Activated naive CD4-positive, alpha-beta T cell treated with anti-CD3 and anti-CD28 coated beads for 36 hours (primary cell): ENCODE measurements at regions not wholly inside any gene's neighbourhood (a gene's known extent, or its start where the extent isn't known, plus 50 kb on each side); places are given as distances from the start of the nearest gene placed in this dataset.

ENCODE experiments used
- CTCF ChIA-PET: fragments of 350-600 bp; sonication (Branson Sonifier 250); formaldehyde crosslinking; loops from one replicate; lab custom pipeline; 2021; ENCODE audit warnings: antibody characterized with exemption; lab: Charles Lee
- DNase-seq: peaks from one replicate; pipeline ENCODE4 v3.0.0-alpha.2; 2020
- H3K27ac Mint-ChIP-seq: one replicate; pipeline ENCODE4 v1.8.0; 2021; ENCODE audit warnings: mild to moderate bottlenecking, mixed read lengths
- H3K27me3 Mint-ChIP-seq: one replicate; pipeline ENCODE4 v1.8.0; 2021; ENCODE audit warnings: low read depth, mixed read lengths
- H3K36me3 Mint-ChIP-seq: one replicate; pipeline ENCODE4 v1.8.0; 2021; ENCODE audit warnings: low read depth, mixed read lengths
- H3K4me1 Mint-ChIP-seq: one replicate; pipeline ENCODE4 v1.8.0; 2021; ENCODE audit warnings: low read depth, mixed read lengths
- H3K4me3 Mint-ChIP-seq: one replicate; pipeline ENCODE4 v1.8.0; 2021; ENCODE audit warnings: mild to moderate bottlenecking, moderate library complexity, mixed read lengths
- H3K9me3 Mint-ChIP-seq: one replicate; pipeline ENCODE4 v1.8.0; 2021; ENCODE audit warnings: mixed read lengths
- intact Hi-C: fragments of 100-400 bp; cut with micrococcal nuclease; formaldehyde crosslinking; loops from one replicate; pipeline ENCODE4 v1.15.1; 2023

DNA sequence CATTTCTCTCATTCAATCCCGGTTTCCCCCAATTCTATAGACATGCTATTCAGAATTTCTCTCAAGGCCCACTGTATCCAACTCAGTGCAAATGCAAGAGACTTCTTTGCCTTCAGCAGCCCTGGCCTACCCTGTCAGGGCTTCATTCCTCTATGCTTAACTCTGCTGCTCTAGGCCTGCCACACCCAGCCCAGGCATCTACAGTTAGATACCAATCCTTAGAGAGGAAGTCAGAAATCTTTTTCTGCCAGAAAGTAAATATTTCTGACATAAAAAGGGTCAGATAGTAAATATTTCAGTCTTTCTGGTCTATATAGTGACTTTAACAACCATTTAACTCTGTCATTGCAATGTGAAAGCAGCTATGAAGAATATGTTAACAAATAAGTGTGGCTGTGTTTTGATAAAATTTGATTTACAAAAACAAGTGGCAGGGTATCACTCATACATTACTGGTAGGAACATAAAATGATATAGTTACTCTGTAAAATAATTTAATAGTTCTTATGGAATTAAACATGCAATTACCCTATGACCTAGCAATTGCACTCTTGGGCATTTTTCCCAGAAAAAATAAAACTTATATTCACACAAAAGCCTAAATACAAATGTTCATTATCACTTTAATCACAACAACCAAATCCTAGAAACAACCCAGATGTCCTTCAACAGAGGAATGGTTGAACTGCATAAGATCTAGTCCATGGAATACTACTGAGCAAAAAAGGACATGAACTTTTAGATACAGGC is 942.0 kb downstream of the SQOR start:
- H3K9me3 Mint-ChIP-seq: peaks cover 2% of the 10 kb centered on the region
- H3K4me3 Mint-ChIP-seq: no peak overlapping the region
- CTCF ChIA-PET: no interaction called here
- no peak overlapping the region for H3K27ac Mint-ChIP-seq
- H3K27me3 Mint-ChIP-seq: no peaks in the 10 kb centered on the region
- intact Hi-C loops: no loop called here
- no peak for DNase-seq
- no peaks in the 10 kb centered on the region for H3K36me3 Mint-ChIP-seq
- no peaks in the 10 kb centered on the region for H3K4me1 Mint-ChIP-seq

DNA sequence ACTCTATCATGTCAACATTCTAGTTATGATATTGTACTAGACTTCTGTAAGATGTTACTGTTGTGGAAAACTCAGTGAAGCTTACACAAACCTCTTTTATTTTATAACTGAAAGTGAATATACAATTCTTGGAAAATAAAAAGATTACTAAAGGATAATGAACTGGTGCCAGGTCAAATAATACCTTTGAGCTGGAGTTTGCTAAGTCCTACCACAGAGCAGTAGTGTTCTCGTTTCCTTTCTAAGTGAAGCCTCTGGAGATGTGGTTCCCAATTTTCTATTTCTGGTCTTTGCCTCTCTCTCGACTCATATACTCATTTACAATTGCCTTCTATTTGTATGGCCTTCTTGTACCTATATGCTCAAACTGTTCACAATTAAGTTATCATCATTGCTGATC is 942.9 kb downstream of the SQOR start:
- Mint-ChIP-seq H3K4me3 (no peak overlapping the region), H3K4me1 (no peaks in the 10 kb centered on the region), H3K27me3 (no peaks in the 10 kb centered on the region), H3K9me3 (peaks cover 2% of the 10 kb centered on the region), H3K27ac (no peak overlapping the region), H3K36me3 (no peaks in the 10 kb centered on the region)
- intact Hi-C loops: no loop called here
- CTCF ChIA-PET: no interaction called here
- DNase-seq: no peak

- no peak overlapping the region for H3K4me3 Mint-ChIP-seq
- peaks cover 4% of the 10 kb centered on the region for H3K9me3 Mint-ChIP-seq
- DNase-seq: no peak
- H3K27ac Mint-ChIP-seq: no peak overlapping the region
- intact Hi-C loops: no loop called here
- no peaks in the 10 kb centered on the region for H3K4me1 Mint-ChIP-seq
- H3K27me3 Mint-ChIP-seq: no peaks in the 10 kb centered on the region
- H3K36me3 Mint-ChIP-seq: no peaks in the 10 kb centered on the region
- CTCF ChIA-PET: no interaction called here
Observed at GRCh38 chr15:46580487-46580886, 945.7 kb downstream of the SQOR start.

GRCh38 chr15:46580924-46581323 is 946.1 kb downstream of the SQOR start:
- Mint-ChIP-seq H3K9me3 (peaks cover 4% of the 10 kb centered on the region), H3K27me3 (no peaks in the 10 kb centered on the region), H3K36me3 (no peaks in the 10 kb centered on the region), H3K4me1 (no peaks in the 10 kb centered on the region), H3K27ac (no peak overlapping the region), H3K4me3 (no peak overlapping the region)
- DNase-seq: no peak
- CTCF ChIA-PET: no interaction called here
- intact Hi-C loops: no loop called here

DNA sequence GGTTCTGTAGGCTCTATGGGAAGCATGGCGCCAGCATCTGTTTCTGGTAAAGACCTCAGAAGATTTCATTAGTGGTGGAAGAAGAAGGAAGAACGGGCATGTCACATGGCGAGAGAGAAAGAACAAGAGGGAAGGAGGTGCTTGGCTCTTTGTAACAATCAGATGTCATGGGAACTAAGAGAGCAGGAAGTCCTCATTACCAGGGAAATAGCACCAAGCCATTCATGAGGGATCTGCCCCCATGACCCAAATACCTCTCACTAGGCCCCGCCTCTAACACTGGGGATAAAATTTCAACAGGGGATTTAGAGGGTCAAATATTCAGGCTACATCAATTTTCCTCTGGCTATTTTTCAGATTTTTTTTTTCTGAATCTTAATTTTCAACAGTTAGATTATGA is 954.3 kb downstream of the SQOR start:
- H3K36me3 Mint-ChIP-seq: no peaks in the 10 kb centered on the region
- H3K4me1 Mint-ChIP-seq: no peaks in the 10 kb centered on the region
- intact Hi-C loops: no loop called here
- H3K4me3 Mint-ChIP-seq: no peak overlapping the region
- no peak overlapping the region for H3K27ac Mint-ChIP-seq
- CTCF ChIA-PET: no interaction called here
- no peaks in the 10 kb centered on the region for H3K27me3 Mint-ChIP-seq
- H3K9me3 Mint-ChIP-seq: peaks cover 6% of the 10 kb centered on the region
- no peak for DNase-seq

DNA sequence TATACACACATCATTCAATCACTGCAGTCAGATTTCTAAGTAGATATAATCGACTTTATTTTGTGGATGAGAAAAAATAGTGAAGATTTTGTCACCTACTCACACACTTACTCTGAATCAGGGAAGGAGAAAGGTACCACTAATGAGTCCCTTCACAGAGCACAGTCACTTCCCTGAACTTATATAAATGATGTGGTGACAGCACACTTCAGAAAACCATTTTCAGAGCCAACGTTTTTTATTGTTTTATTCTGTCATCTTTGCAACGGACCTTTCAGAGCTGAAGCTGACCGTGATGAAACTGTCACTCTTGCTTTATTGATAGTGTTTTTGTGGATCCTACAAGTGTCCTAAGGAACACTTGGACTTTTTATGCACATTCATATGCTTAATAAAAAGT is 956.6 kb downstream of the SQOR start:
- Mint-ChIP-seq H3K9me3 (peaks cover 2% of the 10 kb centered on the region), H3K4me3 (no peak overlapping the region), H3K27me3 (no peaks in the 10 kb centered on the region), H3K27ac (no peak overlapping the region), H3K36me3 (no peaks in the 10 kb centered on the region), H3K4me1 (no peaks in the 10 kb centered on the region)
- CTCF ChIA-PET: no interaction called here
- no peak for DNase-seq
- intact Hi-C loops: no loop called here

DNA sequence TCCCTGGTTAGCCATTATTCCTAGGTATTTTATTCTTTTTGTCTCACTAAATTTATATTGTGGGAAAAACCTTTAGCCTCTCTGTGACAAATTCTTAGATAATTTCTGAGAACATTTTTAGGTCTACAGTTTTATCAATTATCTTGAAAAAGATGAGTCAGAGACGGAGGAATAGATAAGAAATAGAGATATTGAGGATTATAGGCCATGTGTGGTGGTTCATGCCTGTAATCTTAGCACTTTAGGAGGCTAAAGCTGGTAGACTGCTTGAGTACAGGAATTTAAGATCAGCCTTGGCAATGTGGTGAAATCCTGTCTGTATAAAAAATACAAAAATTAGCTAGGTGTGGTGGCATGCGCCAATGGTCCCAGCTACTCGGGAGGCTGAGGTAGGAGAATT is 960.2 kb downstream of the SQOR start:
- Mint-ChIP-seq H3K27ac (no peak overlapping the region), H3K4me1 (no peaks in the 10 kb centered on the region), H3K36me3 (no peaks in the 10 kb centered on the region), H3K27me3 (no peaks in the 10 kb centered on the region), H3K9me3 (peaks cover 4% of the 10 kb centered on the region), H3K4me3 (no peak overlapping the region)
- CTCF ChIA-PET: no interaction called here
- intact Hi-C loops: no loop called here
- DNase-seq: no peak

DNA sequence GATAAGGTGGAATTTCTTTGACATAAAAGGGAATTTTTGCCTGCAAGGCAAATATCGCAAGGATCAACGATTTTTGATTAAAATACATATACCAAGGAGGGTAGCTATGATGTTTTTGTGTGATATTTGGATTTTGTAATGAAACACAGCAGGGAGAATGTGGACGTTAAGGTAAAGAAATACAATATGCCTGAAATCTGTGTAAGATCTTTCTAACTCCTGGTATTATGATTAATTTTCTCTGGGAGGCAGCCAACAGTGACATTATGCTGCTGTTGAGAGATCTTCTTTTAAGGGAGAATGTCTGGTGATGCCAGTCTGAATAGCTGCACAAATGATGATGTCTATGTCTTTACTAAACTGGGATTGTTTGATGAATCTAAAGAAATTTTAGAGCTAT is 972.2 kb downstream of the SQOR start:
- Mint-ChIP-seq H3K4me3 (no peak overlapping the region), H3K27ac (no peak overlapping the region), H3K4me1 (no peaks in the 10 kb centered on the region), H3K27me3 (peaks cover 2% of the 10 kb centered on the region), H3K36me3 (peaks cover 1% of the 10 kb centered on the region), H3K9me3 (peaks cover 2% of the 10 kb centered on the region)
- intact Hi-C loops: no loop called here
- CTCF ChIA-PET: no interaction called here
- DNase-seq: no peak

GRCh38 chr15:46616033-46616432 is 981.2 kb downstream of the SQOR start:
- DNase-seq: no peak
- Mint-ChIP-seq H3K4me1 (no peaks in the 10 kb centered on the region), H3K27me3 (no peaks in the 10 kb centered on the region), H3K9me3 (peaks cover 2% of the 10 kb centered on the region), H3K27ac (no peak overlapping the region), H3K36me3 (no peaks in the 10 kb centered on the region), H3K4me3 (no peak overlapping the region)
- intact Hi-C loops: no loop called here
- CTCF ChIA-PET: no interaction called here

DNA sequence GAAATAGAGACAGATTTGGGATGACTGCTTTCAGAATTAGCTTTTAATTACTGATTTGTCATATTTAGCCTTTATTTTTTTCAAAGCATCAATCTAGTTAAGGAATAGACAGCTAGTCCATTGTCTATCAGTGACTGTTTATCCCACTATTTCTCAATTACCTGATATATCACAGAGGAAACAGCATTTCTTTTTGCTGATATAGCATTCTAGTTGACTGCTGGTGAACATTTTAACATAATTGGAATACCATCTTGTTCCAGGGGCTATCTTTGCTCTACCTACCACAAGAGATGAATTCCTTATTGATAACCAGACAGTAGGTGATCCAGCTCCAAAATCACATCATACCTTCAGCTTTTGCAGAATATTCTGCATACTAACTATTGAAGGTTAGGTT is 982.7 kb downstream of the SQOR start:
- H3K4me1 Mint-ChIP-seq: no peaks in the 10 kb centered on the region
- CTCF ChIA-PET: no interaction called here

GRCh38 chr15:46618984-46619383 is 984.2 kb downstream of the SQOR start:
- H3K27me3 Mint-ChIP-seq: no peaks in the 10 kb centered on the region
- no peak for DNase-seq
- no peak overlapping the region for H3K4me3 Mint-ChIP-seq
- H3K9me3 Mint-ChIP-seq: peaks cover 2% of the 10 kb centered on the region
- H3K36me3 Mint-ChIP-seq: no peaks in the 10 kb centered on the region
- no peak overlapping the region for H3K27ac Mint-ChIP-seq
- H3K4me1 Mint-ChIP-seq: no peaks in the 10 kb centered on the region
- intact Hi-C loops: no loop called here
- CTCF ChIA-PET: no interaction called here

More for the DNA sequence above, 982.7 kb downstream of the SQOR start:
- H3K27me3 Mint-ChIP-seq: no peaks in the 10 kb centered on the region
- DNase-seq: no peak
- H3K4me3 Mint-ChIP-seq: no peak overlapping the region
- intact Hi-C loops: no loop called here
- H3K27ac Mint-ChIP-seq: no peak overlapping the region
- H3K9me3 Mint-ChIP-seq: peaks cover 2% of the 10 kb centered on the region
- no peaks in the 10 kb centered on the region for H3K36me3 Mint-ChIP-seq

DNA sequence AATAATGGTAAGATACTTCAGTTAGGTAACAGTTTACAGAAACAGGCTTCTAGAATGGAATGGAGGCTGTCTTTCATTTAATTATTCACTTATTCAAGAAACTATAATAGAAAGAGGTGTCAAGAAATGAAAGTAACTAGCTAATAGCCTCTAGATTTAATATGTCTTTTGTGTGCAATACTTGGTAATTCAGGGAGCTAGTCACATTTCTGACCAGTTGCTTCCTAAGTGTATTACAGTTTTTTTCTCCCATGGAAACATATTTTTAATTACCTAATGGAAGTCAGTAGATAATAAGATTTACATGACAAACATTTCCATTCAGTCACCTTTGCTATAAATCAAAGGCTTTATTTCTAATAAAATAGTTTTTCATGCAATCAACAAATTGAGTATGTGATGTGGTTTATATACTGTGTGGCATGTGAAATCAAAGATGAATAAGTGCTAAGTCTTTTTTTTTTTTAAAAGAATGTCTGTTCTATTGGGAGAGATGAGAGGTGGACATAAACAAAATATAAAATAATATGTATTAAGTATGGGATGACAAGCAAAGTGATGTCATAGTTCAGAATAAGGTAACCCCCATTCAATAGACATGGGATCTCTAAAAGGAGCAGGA is 985.7 kb downstream of the SQOR start:
- intact Hi-C loops: no loop called here
- H3K27me3 Mint-ChIP-seq: no peaks in the 10 kb centered on the region
- no peaks in the 10 kb centered on the region for H3K36me3 Mint-ChIP-seq
- no peak overlapping the region for H3K4me3 Mint-ChIP-seq
- CTCF ChIA-PET: no interaction called here
- no peaks in the 10 kb centered on the region for H3K4me1 Mint-ChIP-seq
- H3K27ac Mint-ChIP-seq: no peak overlapping the region
- no peak for DNase-seq
- peaks cover 2% of the 10 kb centered on the region for H3K9me3 Mint-ChIP-seq

GRCh38 chr15:46622851-46623250 is 988.0 kb downstream of the SQOR start:
- intact Hi-C loops: no loop called here
- no peaks in the 10 kb centered on the region for H3K36me3 Mint-ChIP-seq
- H3K27ac Mint-ChIP-seq: no peak overlapping the region
- no peak overlapping the region for H3K4me3 Mint-ChIP-seq
- CTCF ChIA-PET: no interaction called here
- H3K4me1 Mint-ChIP-seq: no peaks in the 10 kb centered on the region
- peaks cover 14% of the 10 kb centered on the region for H3K9me3 Mint-ChIP-seq
- no peak for DNase-seq
- H3K27me3 Mint-ChIP-seq: no peaks in the 10 kb centered on the region
